ENCODE measurements at regions not wholly inside any gene's neighbourhood (a gene's known extent, or its start where the extent isn't known, plus 50 kb on each side); places are given as distances from the start of the nearest gene placed in this dataset.

GRCh38 chr2:236968101-236968879 is 117.4 kb upstream of the COPS8 start:
- TF ChIP-seq TAF1 (IDR thresholded peaks at IDR 0.05; ENCODE audit: low read depth), result no peak
- TF ChIP-seq MXI1 (conservative IDR thresholded peaks at IDR 0.05; ENCODE audit: poor library complexity, severe bottlenecking), result no peak
- no peak for TF ChIP-seq SMC3 (conservative IDR thresholded peaks at IDR 0.05; ENCODE audit: poor library complexity)
- no peak for TF ChIP-seq EZH2 (IDR thresholded peaks at IDR 0.05; ENCODE audit: borderline replicate concordance, insufficient read depth, low read length, poor library complexity, severe bottlenecking)
- TF ChIP-seq EP300 (conservative IDR thresholded peaks at IDR 0.05; ENCODE audit: poor library complexity, severe bottlenecking), result no peak
- TF ChIP-seq CTCF (IDR thresholded peaks at IDR 0.05; ENCODE audit: poor library complexity, severe bottlenecking), result no peak
- no peak for TF ChIP-seq REST (IDR thresholded peaks at IDR 0.05; ENCODE audit: borderline replicate concordance)
- no peak for TF ChIP-seq RAD21 (conservative IDR thresholded peaks at IDR 0.05)
- no peak for TF ChIP-seq POLR2AphosphoS5 (IDR thresholded peaks at IDR 0.05)
- H4K20me1 ChIP-seq (ENCODE audit: insufficient read depth), result no peaks in the 10 kb centered on the region
- H3K9me2 ChIP-seq (ENCODE audit: insufficient read depth, low read length), result no peaks in the 10 kb centered on the region

GRCh38 chr2:236968880-236969534 is 116.7 kb upstream of the COPS8 start:
- H3K27me3 ChIP-seq (ENCODE audit: insufficient read depth, low read depth, low read length), result no peaks in the 10 kb centered on the region
- no peaks in the 10 kb centered on the region for H3K79me2 ChIP-seq (replicated peaks; ENCODE audit: insufficient read depth, low read length)
- TF ChIP-seq EZH2 (IDR thresholded peaks at IDR 0.05; ENCODE audit: borderline replicate concordance, insufficient read depth, low read length, poor library complexity, severe bottlenecking) (no peak), POLR2AphosphoS5 (IDR thresholded peaks at IDR 0.05) (no peak)
- H3K4me3 ChIP-seq (ENCODE audit: low read length), result no peak overlapping the region
- no peaks in the 10 kb centered on the region for H4K20me1 ChIP-seq (ENCODE audit: insufficient read depth)
- no peaks in the 10 kb centered on the region for H3K36me3 ChIP-seq (ENCODE audit: insufficient read depth, low read length)
- no peaks in the 10 kb centered on the region for H3K9me3 ChIP-seq (ENCODE audit: low read length)
- H3K27ac ChIP-seq (ENCODE audit: low read length), result no peak overlapping the region
- no peak overlapping the region for H3K4me2 ChIP-seq (ENCODE audit: low read length)
- H3F3A ChIP-seq (ENCODE audit: insufficient read depth, low read length, poor library complexity, severe bottlenecking), result no peaks in the 10 kb centered on the region
- H3K9me2 ChIP-seq (ENCODE audit: insufficient read depth, low read length), result no peaks in the 10 kb centered on the region
- H2AFZ ChIP-seq (ENCODE audit: low read depth, low read length), result no peak overlapping the region
- H3K9ac ChIP-seq (ENCODE audit: low read length), result no peak overlapping the region

More at GRCh38 chr2:236968101-236968879, 117.4 kb upstream of the COPS8 start:
- no peak overlapping the region for H3K4me3 ChIP-seq (ENCODE audit: low read length)
- no peaks in the 10 kb centered on the region for H3F3A ChIP-seq (ENCODE audit: insufficient read depth, low read length, poor library complexity, severe bottlenecking)
- H3K9me3 ChIP-seq (ENCODE audit: low read length), result no peaks in the 10 kb centered on the region
- no peak overlapping the region for H2AFZ ChIP-seq (ENCODE audit: low read depth, low read length)
- no peaks in the 10 kb centered on the region for H3K27me3 ChIP-seq (ENCODE audit: insufficient read depth, low read depth, low read length)
- no peak overlapping the region for H3K4me2 ChIP-seq (ENCODE audit: low read length)
- no peaks in the 10 kb centered on the region for H3K79me2 ChIP-seq (replicated peaks; ENCODE audit: insufficient read depth, low read length)
- no peaks in the 10 kb centered on the region for H3K36me3 ChIP-seq (ENCODE audit: insufficient read depth, low read length)
- H3K9ac ChIP-seq (ENCODE audit: low read length), result no peak overlapping the region
- no peak overlapping the region for H3K27ac ChIP-seq (ENCODE audit: low read length)

Measured in neural cell (in vitro differentiated cells).